ENCODE measurements at regions not wholly inside any gene's neighbourhood (a gene's known extent, or its start where the extent isn't known, plus 50 kb on each side); places are given as distances from the start of the nearest gene placed in this dataset.

DNA sequence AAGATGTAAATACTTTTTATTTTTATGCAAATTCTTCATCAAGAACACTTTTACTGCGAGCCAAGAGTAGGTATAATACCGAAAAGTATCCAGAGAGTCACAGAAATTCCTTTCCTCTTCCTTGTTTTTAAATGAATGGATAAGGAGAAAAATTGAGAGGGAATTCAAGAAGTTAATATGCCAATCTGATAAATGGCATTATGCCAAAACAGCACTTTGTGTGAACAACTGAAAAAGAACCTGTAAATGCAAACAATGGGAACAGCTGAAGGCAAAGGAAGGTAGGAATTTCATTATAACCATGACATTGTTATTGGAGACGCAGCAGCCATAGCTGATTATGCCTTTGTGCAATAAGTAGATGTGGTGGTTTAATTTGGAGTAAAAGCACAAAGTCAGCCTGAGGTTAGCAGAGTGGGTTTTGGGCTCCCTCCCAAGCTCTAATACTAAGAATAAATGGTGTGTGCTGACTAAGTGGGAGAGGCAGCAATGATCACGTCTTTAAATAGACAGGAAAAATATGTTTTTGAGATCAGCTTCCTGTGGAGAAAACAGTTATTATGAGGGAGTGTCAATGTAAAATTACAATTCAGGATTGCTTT is 209.8 kb upstream of the NDST4 start:
- DNase-seq (ENCODE audit: insufficient read length, low spot score, missing footprints), result no peak
- H3K27me3 ChIP-seq (ENCODE audit: insufficient read depth, low read length), result no peaks in the 10 kb centered on the region
- no peak overlapping the region for H2AFZ ChIP-seq (ENCODE audit: low read length)
- H4K20me1 ChIP-seq (ENCODE audit: insufficient read depth, low read length), result no peaks in the 10 kb centered on the region
- no peak overlapping the region for H3K4me3 ChIP-seq (ENCODE audit: insufficient read depth, low read length)
- no peaks in the 10 kb centered on the region for H3K4me1 ChIP-seq (ENCODE audit: insufficient read depth, low read length)
- TF ChIP-seq, protein P1, sequence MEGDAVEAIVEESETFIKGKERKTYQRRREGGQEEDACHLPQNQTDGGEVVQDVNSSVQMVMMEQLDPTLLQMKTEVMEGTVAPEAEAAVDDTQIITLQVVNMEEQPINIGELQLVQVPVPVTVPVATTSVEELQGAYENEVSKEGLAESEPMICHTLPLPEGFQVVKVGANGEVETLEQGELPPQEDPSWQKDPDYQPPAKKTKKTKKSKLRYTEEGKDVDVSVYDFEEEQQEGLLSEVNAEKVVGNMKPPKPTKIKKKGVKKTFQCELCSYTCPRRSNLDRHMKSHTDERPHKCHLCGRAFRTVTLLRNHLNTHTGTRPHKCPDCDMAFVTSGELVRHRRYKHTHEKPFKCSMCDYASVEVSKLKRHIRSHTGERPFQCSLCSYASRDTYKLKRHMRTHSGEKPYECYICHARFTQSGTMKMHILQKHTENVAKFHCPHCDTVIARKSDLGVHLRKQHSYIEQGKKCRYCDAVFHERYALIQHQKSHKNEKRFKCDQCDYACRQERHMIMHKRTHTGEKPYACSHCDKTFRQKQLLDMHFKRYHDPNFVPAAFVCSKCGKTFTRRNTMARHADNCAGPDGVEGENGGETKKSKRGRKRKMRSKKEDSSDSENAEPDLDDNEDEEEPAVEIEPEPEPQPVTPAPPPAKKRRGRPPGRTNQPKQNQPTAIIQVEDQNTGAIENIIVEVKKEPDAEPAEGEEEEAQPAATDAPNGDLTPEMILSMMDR (IDR thresholded peaks at IDR 0.05; ENCODE audit: extremely low read depth, low read depth, low read length), result no peak
- no peaks in the 10 kb centered on the region for H3K36me3 ChIP-seq (ENCODE audit: insufficient read depth, low read length)
- H3K79me2 ChIP-seq (ENCODE audit: insufficient read depth, low read length), result no peaks in the 10 kb centered on the region
- H3K4me2 ChIP-seq (ENCODE audit: insufficient read depth, low read length), result no peak overlapping the region
- no peak overlapping the region for H3K27ac ChIP-seq (ENCODE audit: low read depth, low read length)
- H3K9me3 ChIP-seq (ENCODE audit: low read depth, low read length), result no peaks in the 10 kb centered on the region

DNA sequence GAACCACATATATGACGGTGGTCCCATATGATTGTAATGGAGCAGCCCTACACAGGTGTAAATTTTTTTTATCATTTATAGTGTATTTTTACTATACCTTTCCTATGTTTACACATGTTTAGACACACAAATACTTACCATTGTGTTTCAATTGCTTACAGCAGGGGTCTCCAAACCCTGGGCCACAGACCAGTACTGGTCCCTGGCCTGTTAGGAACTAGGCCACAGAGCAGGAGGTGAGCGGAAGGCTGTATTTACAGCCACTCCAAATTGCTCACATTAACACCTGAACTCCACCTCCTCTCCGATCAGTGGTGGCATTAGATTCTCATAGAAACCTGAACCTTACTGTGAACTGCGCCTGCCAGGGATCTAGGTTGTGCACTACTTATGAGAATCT is 201.8 kb upstream of the NDST4 start:
- Histone ChIP-seq H3K79me2 (ENCODE audit: insufficient read depth, low read length) (no peaks in the 10 kb centered on the region), H3K4me1 (ENCODE audit: insufficient read depth, low read length) (no peaks in the 10 kb centered on the region), H3K4me2 (ENCODE audit: insufficient read depth, low read length) (no peak overlapping the region), H2AFZ (ENCODE audit: low read length) (no peak overlapping the region), H3K27me3 (ENCODE audit: insufficient read depth, low read length) (no peaks in the 10 kb centered on the region), H3K4me3 (ENCODE audit: insufficient read depth, low read length) (no peak overlapping the region), H3K9me3 (ENCODE audit: low read depth, low read length) (peaks cover 2% of the 10 kb centered on the region), H3K27ac (ENCODE audit: low read depth, low read length) (no peak overlapping the region), H4K20me1 (ENCODE audit: insufficient read depth, low read length) (no peaks in the 10 kb centered on the region), H3K36me3 (ENCODE audit: insufficient read depth, low read length) (no peaks in the 10 kb centered on the region)
- no peak for DNase-seq (ENCODE audit: insufficient read length, low spot score, missing footprints)
- TF ChIP-seq, protein P1 (IDR thresholded peaks at IDR 0.05; ENCODE audit: extremely low read depth, low read depth, low read length), result no peak

DNA sequence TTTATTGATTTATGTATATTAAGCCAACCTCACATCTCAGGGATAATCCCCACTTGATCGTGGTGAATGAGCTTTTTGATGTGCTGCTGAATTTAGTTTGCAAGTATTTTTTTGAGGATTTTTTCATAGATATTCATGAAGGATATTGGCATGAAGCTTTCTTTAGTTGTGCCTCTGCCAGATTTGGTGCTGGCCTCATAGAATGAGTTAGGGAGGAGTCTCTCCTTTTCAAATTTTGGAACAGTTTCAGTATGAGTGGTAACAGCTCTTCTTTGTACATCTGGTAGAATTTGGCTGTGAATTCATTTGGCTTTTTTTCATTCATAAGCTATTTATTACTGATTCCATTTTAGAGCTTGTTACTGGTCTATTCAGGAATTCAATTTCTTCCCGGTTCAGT is 197.2 kb upstream of the NDST4 start:
- Histone ChIP-seq H3K4me2 (ENCODE audit: insufficient read depth, low read length) (no peak overlapping the region), H4K20me1 (ENCODE audit: insufficient read depth, low read length) (no peaks in the 10 kb centered on the region), H2AFZ (ENCODE audit: low read length) (no peak overlapping the region), H3K27ac (ENCODE audit: low read depth, low read length) (no peak overlapping the region), H3K4me1 (ENCODE audit: insufficient read depth, low read length) (no peaks in the 10 kb centered on the region), H3K27me3 (ENCODE audit: insufficient read depth, low read length) (no peaks in the 10 kb centered on the region), H3K9me3 (ENCODE audit: low read depth, low read length) (peaks cover 2% of the 10 kb centered on the region), H3K36me3 (ENCODE audit: insufficient read depth, low read length) (no peaks in the 10 kb centered on the region), H3K4me3 (ENCODE audit: insufficient read depth, low read length) (no peak overlapping the region), H3K79me2 (ENCODE audit: insufficient read depth, low read length) (no peaks in the 10 kb centered on the region)
- DNase-seq (ENCODE audit: insufficient read length, low spot score, missing footprints), result no peak
- TF ChIP-seq, protein P1 (IDR thresholded peaks at IDR 0.05; ENCODE audit: extremely low read depth, low read depth, low read length), result no peak

DNA sequence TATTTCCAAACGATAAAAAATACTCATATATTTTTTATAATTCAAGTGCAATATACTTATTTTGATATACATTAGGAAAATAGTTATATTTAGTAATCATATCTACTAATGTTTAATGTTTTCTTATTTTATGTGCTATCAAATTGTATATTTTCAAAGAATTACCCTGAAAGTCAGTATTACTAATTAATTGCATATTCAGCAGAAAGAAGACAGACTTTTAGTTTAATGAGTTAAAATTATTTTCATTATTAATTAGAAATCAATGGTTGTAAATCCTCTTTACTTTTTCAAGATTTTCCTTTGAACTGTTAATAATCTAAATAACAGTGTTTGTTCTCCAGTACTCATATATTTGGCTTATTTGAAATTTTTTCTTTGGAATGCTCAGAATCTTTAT is 181.3 kb upstream of the NDST4 start:
- H3K79me2 ChIP-seq (ENCODE audit: insufficient read depth, low read length), result no peaks in the 10 kb centered on the region
- no peak overlapping the region for H3K4me2 ChIP-seq (ENCODE audit: insufficient read depth, low read length)
- TF ChIP-seq, protein P1 (IDR thresholded peaks at IDR 0.05; ENCODE audit: extremely low read depth, low read depth, low read length), result no peak
- no peak for DNase-seq (ENCODE audit: insufficient read length, low spot score, missing footprints)
- no peaks in the 10 kb centered on the region for H3K9me3 ChIP-seq (ENCODE audit: low read depth, low read length)
- H3K4me1 ChIP-seq (ENCODE audit: insufficient read depth, low read length), result no peaks in the 10 kb centered on the region
- no peaks in the 10 kb centered on the region for H3K36me3 ChIP-seq (ENCODE audit: insufficient read depth, low read length)
- no peaks in the 10 kb centered on the region for H4K20me1 ChIP-seq (ENCODE audit: insufficient read depth, low read length)
- no peak overlapping the region for H3K27ac ChIP-seq (ENCODE audit: low read depth, low read length)
- no peak overlapping the region for H3K4me3 ChIP-seq (ENCODE audit: insufficient read depth, low read length)
- H2AFZ ChIP-seq (ENCODE audit: low read length), result no peak overlapping the region
- no peaks in the 10 kb centered on the region for H3K27me3 ChIP-seq (ENCODE audit: insufficient read depth, low read length)

Data from osteoblast (primary cell).